IPS-18c (cell line): ENCODE measurements at regions not wholly inside any gene's neighbourhood (a gene's known extent, or its start where the extent isn't known, plus 50 kb on each side); places are given as distances from the start of the nearest gene placed in this dataset.
"Not testable (repeated sequence)": the region's sequence is repeated elsewhere in the genome, so short reads cannot be mapped to it uniquely, and the experiment has no call there.

Experiments used
- H3K4me3 ChIP-seq: 2 replicates; pipeline ENCODE4 v1.7.0; 2013; ENCODE audit warnings: low read depth, mild to moderate bottlenecking, low read length, moderate library complexity; ENCODE audit not compliant: insufficient read depth
- H3K9me3 ChIP-seq: one replicate; pipeline ENCODE4 v1.6.1; 2013; ENCODE audit warnings: mild to moderate bottlenecking, low read length, moderate library complexity; ENCODE audit not compliant: control insufficient read depth, insufficient read depth

GRCh38 chr6:100210137-100211117, 216.4 kb upstream of the MCHR2 start:
- Histone ChIP-seq H3K4me3 (no peak overlapping the region), H3K9me3 (no peaks in the 10 kb centered on the region)

- Histone ChIP-seq H3K4me3 (no peak overlapping the region), H3K9me3 (no peaks in the 10 kb centered on the region)
Observed at GRCh38 chr6:100209323-100210136, 215.5 kb upstream of the MCHR2 start.

GRCh38 chr6:100203400-100203799, 209.4 kb upstream of the MCHR2 start:
- no peaks in the 10 kb centered on the region for H3K9me3 ChIP-seq
- no peak overlapping the region for H3K4me3 ChIP-seq

- no peak overlapping the region for H3K4me3 ChIP-seq
- no peaks in the 10 kb centered on the region for H3K9me3 ChIP-seq
Observed at GRCh38 chr6:100202417-100203194, 208.6 kb upstream of the MCHR2 start.

- peak overlapping the region; percentile 21 for H3K4me3 ChIP-seq
- H3K9me3 ChIP-seq = not testable (repeated sequence)
Observed at GRCh38 chr6:100196214-100196982, 202.4 kb upstream of the MCHR2 start.

GRCh38 chr6:100195244-100195643, 201.2 kb upstream of the MCHR2 start:
- H3K9me3 ChIP-seq, H3K4me3 ChIP-seq: not testable (repeated sequence)

GRCh38 chr6:100194535-100194934, 200.5 kb upstream of the MCHR2 start:
- H3K9me3 ChIP-seq = peaks cover 3% of the 10 kb centered on the region
- H3K4me3 ChIP-seq = no peak overlapping the region

- H3K9me3 ChIP-seq = no peaks in the 10 kb centered on the region
Observed at GRCh38 chr6:100188754-100189153, 194.7 kb upstream of the MCHR2 start.

GRCh38 chr6:100186552-100186951, 192.5 kb upstream of the MCHR2 start:
- Histone ChIP-seq H3K9me3 (no peaks in the 10 kb centered on the region), H3K4me3 (no peak overlapping the region)

More at GRCh38 chr6:100188754-100189153, 194.7 kb upstream of the MCHR2 start:
- H3K4me3 ChIP-seq = no peak overlapping the region

GRCh38 chr6:100185615-100186014, 191.6 kb upstream of the MCHR2 start:
- no peaks in the 10 kb centered on the region for H3K9me3 ChIP-seq

GRCh38 chr6:100184473-100184872, 190.4 kb upstream of the MCHR2 start:
- H3K4me3 ChIP-seq = no peak overlapping the region
- no peaks in the 10 kb centered on the region for H3K9me3 ChIP-seq

More at GRCh38 chr6:100185615-100186014, 191.6 kb upstream of the MCHR2 start:
- no peak overlapping the region for H3K4me3 ChIP-seq

- H3K4me3 ChIP-seq = no peak overlapping the region
- no peaks in the 10 kb centered on the region for H3K9me3 ChIP-seq
Observed at GRCh38 chr6:100182313-100182712, 188.3 kb upstream of the MCHR2 start.

- H3K9me3 ChIP-seq = no peaks in the 10 kb centered on the region
- H3K4me3 ChIP-seq = no peak overlapping the region
Observed at GRCh38 chr6:100181309-100181708, 187.3 kb upstream of the MCHR2 start.

- no peak overlapping the region for H3K4me3 ChIP-seq
- H3K9me3 ChIP-seq = no peaks in the 10 kb centered on the region
Observed at GRCh38 chr6:100179576-100179975, 185.6 kb upstream of the MCHR2 start.

- Histone ChIP-seq H3K9me3 (no peaks in the 10 kb centered on the region), H3K4me3 (no peak overlapping the region)
Observed at GRCh38 chr6:100177956-100178355, 183.9 kb upstream of the MCHR2 start.

GRCh38 chr6:100176951-100177710, 183.1 kb upstream of the MCHR2 start:
- Histone ChIP-seq H3K9me3 (no peaks in the 10 kb centered on the region), H3K4me3 (no peak overlapping the region)
